NCI-H446 (cell line): ENCODE measurements at regions not wholly inside any gene's neighbourhood (a gene's known extent, or its start where the extent isn't known, plus 50 kb on each side); places are given as distances from the start of the nearest gene placed in this dataset.
A peak's percentile ranks its signal among the peaks of the same experiment; 100 is the strongest.

Experiments used
- DNase-seq, 2 experiments: peaks; one replicate each; lab custom pipeline; 2025; lab: John Stamatoyannopoulos, UW

DNA sequence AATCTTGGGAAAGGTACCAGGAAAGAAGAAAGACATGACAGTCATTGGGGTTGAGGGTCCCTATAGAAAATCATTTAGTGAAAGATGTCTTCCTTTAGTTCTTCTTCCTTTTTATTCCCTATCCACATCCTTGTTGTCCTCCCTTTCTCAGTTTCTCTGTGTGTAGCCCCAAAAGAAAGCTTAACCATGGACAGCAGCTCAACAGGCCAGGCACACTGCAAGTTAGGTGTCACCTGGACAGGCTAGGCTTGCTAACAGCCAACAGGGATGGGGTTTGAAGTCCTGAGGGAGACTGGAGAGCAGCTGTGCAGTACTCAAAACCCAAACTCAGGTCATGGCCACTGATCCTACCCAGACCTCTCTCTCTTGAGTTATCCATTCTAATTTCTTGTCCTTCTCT lies 543.1 kb downstream of the TUSC7 start:
- DNase-seq, result no peak

DNA sequence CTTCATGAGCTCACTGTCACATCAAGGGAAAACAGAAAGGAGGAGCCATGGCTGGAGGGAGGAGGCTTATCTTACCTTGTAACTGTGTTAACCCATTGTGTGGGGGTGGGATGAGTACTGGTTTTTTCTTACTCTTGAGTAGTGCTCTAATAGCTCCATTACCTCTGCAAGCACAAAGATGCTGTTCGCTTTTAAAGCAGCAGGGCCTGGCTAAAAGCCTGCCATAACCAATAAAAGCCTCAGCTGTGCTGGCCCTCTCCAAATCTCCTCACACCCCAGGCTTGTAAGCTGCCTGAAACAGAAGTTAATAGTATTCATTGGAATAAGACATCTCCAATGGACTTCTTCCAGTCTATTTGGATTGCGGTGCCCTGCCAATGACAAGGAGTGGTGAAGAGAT lies 544.1 kb downstream of the TUSC7 start:
- DNase-seq, result no peak

DNA sequence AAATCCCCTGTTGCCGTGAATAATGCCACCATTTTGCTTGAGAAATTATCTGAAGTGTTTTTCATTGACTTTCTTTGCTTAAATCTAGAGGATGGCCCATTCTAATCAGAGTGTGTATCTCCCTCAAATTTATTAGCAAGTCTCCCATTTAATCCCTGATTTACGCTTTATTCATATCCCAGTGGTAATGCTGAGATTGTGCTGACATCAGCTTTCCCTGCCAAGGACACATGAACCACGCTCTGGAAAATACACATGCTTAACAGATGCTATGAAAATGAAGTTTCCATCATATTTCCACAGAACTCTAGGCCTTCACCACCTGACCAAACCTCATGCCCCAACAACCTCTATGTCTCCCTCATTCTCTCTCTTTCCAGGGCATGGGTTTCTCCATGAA lies 545.4 kb downstream of the TUSC7 start:
- no peak for DNase-seq

DNA sequence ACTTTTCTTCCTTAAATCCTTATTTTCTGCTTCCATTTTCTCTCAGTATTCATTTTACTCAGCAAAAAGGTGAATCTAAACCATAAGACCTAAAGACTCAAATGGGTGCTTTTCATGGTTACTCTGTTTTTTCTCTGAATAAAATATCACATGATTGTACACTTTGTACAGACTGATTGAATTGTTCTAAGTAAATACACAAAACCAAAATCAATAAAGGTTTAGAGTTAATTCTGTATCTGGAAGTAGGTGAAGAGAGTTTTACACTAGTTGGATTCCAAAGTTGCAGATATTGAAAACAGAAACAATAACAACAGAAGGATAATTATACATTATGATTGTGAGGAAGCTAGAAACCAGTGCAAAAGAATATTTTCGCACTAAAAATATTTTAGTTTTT lies 546.2 kb downstream of the TUSC7 start:
- DNase-seq, result no peak

DNA sequence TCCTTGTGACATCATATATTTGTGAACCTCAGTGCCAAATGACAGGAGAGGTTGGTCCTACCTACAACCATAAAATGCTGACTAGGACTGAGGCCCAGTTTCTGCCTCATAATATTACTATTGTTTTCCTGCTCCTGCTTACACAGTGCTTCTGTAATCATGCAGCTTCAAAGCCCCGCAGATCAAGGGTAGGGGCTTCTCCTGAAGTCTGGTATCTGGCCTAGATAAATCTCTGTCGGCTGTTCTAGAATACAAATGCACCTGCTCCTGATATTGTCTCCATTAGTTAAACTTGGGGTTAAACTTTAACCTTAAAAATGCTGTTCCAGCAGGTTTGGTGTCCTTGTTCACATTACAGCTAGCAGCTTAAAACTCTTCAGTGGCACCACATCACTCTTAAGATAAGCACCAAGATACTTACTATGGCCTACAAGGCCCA lies 552.4 kb downstream of the TUSC7 start:
- DNase-seq, result no peak

DNA sequence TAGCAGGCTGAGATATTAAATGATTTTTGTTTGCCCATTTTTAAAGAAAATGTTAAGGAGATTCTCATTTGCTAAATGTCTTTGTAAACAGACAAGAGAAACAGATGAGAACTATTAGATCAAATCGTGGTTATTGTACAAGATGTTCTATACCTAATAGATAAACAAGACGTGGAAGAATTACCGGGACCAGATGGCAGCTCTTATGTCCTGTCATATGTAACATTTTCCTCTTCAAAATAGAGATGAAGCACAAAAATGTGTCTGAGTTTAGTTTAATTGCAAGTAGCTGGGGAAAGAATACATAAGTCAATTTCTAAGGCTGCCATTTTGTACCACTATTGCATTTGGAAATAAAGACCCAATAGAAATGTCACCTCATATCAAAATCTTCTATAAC lies 553.7 kb downstream of the TUSC7 start:
- peak; percentile 26 to 51 for DNase-seq

DNA sequence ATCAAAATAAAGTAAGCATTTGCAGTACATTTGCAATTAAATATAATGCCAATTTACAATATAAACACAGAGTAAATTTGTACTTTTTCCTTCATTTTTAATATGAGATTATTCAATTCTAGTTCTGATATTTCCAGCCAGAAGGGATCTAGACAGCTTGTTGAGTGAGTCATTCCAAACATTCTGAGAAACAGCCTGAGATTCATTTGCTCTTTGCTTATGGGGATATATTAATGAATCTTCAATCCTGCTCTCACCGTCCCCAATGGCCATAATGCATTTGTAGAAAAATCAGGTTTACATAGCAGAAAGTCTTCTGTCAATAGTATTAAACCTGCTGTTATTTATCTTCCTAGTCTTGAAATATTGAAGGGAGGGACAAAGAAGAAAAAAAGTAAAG lies 554.2 kb downstream of the TUSC7 start:
- peak; percentile 62 to 83 for DNase-seq

DNA sequence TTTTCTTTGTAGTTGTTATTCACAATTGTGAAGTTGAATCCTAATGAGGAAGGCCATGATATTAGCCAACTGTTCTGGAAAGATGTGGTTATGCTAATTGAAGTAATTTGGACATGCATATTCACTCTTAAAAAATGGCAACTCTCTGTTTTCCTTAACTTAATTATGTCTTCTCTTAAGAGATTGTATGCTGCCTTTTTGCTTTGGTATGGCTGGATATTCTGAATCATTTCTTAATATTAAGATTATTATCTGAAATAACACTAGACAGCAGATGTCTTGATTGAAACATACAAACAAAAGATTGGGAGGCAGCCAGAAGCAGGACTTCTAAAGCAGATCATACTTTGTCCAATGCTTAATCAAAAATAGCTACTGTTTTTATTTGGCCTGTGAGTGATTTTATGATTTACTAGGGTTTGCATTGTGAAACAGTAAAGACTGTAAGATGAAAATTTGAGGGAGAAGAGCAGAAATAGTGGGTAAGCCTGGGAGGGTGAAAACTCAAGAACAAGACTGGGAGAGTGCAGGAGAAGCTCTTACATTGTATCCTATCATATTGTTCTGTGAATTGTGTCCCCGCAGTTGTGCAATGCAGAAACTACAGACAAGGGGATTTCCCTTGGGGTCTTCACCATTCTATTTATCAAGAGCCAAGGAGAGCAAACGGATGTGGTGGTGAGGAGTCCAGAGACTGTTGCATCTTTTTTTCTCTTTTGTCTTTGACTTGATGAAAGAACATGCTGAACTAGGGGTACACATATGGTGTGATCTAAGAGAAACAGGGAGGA lies 554.8 kb downstream of the TUSC7 start:
- peak; percentile 60 to 62 for DNase-seq

DNA sequence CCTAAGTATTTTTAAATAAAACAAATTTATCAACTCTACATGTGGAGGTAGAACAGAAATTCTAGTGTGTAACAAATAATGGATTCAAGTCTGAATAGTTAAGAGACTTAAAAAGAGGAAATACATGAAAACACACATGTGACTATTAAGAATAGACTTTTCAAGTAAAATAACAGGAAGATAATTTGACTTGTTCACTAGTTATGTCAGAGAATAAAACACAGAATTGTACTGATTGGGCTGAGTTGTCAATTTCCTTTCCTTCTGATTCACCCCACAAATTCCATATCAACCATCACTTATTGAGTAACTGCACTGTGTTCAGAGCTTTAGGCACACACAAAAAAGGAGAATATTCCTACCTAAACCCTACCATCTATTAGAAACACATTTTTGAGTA lies 557.2 kb downstream of the TUSC7 start:
- DNase-seq, result no peak

DNA sequence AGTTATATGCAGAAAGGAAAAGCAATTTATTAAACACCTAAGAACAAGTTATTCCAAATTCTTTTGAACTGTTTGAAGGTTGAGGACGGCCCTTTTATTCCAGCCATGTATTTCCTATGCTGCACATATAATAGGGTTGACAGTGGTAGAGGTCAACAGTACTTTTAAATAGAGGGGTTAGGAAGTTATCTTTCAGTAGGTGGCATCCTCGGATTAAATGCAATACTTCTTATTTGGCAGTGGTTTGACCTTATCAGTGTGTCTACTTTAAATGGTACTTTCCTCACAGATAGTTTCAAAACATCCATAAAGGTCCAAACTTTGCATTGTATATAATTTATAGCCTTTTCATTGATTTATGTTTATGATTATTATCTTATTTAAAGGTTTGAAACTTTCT lies 558.7 kb downstream of the TUSC7 start:
- DNase-seq, result no peak

DNA sequence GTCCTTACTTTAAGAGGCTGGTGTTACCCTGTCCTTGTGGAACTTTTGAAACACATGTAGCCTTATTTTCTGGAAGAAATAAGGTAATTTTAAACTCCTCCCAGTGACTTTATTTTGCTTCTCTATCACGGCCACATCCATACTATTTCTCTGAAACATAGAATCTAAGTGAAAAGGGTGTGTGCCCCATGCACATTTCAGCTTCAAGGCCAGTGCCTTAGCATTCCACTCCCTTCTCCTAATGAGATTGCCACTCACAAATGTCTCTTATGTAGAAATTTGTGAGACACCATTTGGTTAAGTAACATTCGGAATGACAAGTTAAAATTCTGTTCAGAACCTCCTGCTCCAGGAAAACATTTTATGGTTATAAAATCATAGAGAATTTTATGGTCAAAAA lies 562.7 kb downstream of the TUSC7 start:
- no peak for DNase-seq

DNA sequence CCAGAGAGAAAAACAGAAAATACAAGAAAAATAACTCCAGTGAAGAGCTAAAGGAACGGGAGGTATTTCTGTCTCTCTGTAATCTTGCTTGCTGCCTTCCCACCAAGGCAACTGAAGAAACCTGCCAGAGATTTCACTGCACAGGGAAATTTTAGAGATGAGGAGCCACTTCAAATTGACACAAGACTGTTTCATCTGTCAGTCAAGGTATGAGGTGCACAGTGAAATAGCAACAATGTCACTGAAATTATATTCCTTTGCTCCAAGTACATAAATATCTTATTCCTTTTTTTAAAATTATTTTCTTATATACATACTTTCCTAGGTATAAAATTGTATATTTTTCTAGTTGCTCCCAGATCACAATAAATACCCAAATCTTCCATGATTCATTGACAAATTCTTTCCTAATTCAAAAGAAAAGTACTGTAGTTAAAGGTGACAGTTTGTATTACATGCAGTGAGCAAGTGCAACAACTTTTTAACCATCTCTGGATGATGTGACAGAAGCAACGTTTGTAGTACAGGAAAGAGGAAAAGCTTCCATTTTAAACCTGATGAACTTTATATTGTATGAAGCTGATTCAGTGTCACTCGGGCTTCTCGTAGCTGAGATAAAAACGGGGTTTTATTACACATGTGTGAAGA lies 563.4 kb downstream of the TUSC7 start:
- DNase-seq, result no peak

DNA sequence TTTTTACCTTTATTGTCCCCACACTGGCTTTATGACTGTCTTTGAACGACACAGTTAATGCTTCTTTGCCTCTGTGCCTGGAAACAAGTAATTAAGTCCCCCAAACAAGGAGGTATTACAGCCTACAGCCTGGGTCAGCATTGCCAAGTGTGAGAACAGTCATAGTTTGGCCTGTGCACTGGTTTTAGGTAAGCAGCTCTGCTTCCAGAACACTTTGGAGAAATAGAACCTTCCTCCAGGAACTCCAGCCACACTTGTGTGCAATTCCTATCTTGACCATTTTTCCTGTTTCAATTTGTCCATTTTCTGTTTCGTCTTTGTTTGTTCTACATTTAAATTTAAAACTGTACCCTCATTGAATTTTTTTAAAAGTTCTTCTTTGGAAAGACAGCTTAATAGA lies 568.2 kb downstream of the TUSC7 start:
- DNase-seq, result no peak

DNA sequence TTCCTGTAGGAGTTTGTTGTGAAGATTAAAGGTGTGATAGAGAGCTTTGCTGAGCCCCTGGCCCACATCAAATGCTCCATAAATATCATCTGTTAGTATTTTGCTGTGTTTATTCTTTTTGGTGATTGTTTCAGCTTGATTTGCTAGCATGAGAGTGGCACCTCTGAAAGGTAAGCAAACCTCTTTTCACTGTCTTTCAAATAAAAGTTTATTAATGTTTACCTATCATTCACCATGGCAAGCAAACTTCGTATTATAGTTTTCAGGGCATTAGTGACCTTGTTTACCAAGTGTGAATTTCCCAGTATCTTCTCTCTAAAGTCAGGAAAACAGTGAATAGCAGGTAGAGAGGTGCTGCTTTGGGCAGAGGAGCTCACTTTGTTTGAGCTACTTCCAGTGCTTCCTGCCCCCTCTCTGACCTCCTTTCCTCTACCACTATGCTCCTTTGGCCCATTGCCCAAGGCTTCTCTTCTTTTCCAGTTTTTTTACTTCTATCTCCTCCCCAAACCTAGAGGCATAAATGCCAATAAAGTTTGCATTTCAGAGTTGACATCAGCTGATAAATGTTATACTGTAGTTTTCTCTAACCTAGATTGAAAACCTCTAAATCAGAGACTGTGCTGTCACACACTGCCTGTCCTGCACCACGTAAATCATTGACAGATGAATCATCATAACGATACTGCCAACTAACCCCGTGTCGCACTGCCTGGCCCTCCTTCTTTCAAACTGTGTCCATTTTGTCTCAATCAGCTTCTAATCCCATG lies 569.0 kb downstream of the TUSC7 start:
- DNase-seq, result peak; percentile 68 to 74

DNA sequence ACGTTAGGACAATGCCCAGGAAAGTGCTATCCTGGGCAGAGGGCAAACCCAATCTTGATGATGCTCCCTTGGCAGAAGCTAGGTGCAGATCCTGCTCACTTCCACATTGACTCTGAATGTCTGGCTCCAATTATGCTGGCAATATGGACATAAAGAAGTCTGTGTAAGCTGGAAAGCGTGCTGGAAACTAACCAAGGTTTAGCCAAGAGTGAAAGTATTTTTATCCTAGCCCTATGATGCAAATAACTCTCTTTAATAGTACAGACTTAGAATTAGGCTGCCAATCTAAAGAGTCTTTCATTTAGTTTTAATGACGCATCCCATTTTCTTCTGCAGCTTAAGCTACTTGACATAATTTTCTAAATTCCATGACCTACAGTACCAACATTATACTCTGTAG lies 571.8 kb downstream of the TUSC7 start:
- peak; percentile 91 to 95 for DNase-seq

DNA sequence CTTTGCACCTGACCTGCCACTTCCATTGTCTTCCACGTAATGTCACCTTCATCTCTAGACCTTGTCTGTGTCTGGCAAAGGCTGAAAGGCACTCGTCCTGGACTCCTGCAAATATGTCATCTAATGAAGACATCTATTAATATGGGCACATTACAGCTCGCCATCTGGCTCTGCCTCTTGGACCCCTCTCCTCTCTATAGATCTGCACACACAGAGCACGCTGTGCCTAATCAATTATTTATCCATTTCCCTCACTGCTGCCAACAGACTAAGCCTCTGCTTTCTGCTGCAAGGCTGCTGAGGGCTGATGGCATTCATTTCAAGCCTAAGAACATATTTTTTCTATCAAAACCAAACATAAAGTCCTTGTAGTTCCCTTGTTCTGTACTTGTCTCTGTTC lies 573.0 kb downstream of the TUSC7 start:
- peak; percentile 85 to 95 for DNase-seq

DNA sequence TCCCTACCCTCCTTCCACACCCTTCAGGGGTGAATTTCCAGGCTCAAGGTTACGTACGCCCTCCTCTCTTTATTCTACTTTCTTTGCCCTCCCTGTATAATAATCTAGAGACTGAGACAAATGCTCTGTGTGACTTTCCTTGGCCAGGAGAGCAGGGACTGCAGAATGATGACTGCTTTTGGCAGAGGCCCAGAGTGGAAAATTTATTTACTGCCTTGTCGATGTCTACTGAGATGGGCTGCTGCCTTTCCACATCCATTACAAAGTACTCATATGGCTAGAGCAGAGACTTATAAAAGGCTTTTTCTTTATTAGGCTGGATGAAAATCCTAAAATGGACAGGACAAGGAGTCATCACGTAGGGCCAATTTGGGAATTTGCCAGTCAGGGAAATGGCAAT lies 576.2 kb downstream of the TUSC7 start:
- DNase-seq, result peak; percentile 47 to 73

DNA sequence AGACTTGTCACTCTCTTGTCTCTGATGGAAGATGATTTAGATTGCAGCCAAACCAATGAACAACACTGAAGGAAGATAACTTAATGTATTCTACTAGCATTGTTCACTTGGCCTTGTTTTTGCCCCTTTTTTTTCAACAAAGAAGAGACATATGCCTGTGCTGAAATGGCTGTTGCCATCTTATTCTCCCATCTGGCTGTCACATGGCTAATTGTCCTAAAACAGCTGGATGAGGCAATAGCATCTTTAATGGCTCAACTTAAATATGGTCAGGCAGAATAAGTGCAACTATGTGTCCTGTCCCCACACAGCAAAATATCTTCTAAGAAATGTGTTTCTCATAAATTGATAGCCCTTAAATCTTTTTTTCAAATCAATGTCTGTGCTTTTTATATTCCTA lies 576.9 kb downstream of the TUSC7 start:
- no peak for DNase-seq

DNA sequence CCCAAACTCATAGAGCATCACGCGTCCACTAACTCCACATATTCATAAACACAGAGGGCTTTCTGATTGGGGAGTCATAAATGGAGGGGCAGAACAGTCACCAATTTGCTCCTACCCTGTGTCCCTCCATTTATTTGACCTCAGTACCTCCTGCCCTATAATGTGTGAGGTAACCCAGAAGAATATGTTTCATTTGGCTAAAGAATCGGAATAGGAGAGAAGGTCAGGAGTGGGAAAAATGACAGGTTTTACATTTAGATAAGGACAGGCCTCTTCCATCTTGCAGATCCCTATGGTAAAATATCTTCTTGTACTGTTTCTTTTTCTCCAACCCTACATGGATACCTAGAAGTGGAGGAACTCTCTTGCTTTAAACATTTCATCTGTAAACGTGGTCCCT lies 578.0 kb downstream of the TUSC7 start:
- DNase-seq, result no peak

DNA sequence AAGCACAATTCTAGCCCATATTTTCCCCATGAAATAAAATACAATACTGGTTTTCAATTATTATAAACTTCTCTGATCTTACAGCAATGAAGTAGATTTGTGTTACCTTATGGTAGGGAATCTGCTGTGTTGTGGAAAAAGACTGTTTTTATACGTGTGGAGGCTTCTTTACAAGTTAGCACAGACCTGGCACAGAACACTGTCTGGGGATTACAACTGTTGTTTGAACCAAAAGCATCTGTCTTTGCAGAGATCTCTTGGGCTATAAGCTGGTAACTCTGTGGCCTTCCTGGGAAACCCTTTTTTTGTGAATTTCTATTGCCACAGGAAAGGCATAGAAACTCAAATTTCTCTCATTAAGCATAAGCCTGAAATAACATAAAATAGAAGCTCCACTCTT lies 581.9 kb downstream of the TUSC7 start:
- DNase-seq, result no peak

DNA sequence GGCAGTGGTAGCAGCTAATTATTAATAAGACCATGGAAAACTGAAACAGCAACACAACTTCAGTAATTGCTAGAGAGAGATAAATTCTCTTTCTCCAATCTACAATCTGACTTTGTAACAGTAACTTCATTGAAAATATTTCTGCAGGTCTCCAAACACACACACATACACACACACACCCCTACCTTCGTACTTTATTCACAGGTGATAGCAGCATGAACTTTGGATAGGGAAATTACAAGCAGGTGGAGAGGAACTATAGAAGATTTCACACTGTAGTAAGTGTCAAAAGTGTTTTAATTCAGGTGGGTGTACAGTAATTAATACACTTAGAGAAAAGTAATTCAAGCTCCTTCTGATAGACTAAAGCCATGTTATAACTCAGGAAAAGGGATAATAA lies 587.5 kb downstream of the TUSC7 start:
- no peak for DNase-seq

DNA sequence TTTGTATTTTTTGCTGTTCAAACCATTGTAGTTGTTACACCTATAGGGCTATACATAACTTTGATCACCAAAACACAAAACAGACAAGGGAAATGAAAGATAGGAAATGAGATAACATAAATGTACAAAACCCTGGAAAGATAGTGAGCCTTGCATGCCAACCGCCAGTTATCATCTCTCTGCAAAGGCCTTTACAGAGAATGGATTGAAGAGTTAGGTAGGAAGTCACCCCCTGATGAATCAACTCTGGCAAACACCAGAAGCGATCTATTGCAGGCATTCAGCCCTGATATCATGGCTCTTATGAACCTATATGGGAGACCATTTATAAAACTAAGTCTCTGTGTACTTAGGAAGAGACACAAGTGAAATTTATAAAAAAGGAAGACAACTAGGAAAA lies 588.0 kb downstream of the TUSC7 start:
- no peak for DNase-seq

DNA sequence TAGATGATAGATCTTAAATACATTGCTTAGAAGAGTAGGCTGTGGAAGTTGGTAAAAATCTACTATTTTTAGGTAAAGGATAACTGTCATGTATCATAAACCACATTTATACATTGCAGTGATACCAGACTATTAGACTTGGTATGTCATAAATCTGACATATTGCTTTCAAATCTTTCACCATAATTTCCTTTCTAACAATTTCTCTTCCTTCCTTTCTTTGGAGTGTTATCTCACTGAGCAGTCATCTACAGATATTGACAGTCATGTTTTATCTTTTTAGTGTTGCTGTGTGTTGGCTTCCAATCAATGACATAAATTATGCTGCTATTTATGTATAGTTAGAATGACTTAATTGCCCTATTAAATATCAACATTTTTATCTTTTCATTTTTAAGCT lies 588.7 kb downstream of the TUSC7 start:
- DNase-seq, result no peak
